ENCODE measurements at regions not wholly inside any gene's neighbourhood (a gene's known extent, or its start where the extent isn't known, plus 50 kb on each side); places are given as distances from the start of the nearest gene placed in this dataset.

DNA sequence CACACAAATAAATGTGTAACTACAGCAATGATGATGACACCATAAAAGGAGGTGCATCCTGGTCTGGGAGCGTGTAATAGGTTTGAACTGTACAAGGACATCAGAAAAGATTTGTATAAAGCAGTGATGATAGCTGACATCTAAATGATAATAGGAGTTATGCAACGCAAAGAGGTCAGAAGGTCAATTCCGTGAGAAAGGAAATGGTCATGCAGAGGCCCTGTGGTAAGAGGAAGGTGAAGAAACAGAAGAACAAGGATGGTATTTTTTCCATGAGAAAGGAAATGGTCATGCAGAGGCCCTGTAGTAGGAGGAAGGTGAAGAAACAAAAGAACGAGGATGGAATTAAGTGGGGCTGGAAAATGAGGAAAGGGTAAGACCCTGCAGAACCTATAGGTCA lies 106.7 kb upstream of the TMPO start:
- Histone ChIP-seq H3K27me3 (ENCODE audit: control insufficient read depth in 2 of 2, insufficient read depth in 2 of 2, low read length in 2 of 2) (no peaks in the 10 kb centered on the region), H3K9me1 (ENCODE audit: control insufficient read depth, insufficient read depth, low read length) (no peaks in the 10 kb centered on the region), H2AFZ (ENCODE audit: low read depth, low read length) (no peak overlapping the region), H3K36me3 (ENCODE audit: control insufficient read depth, insufficient read depth, low read length) (no peaks in the 10 kb centered on the region), H3K27ac (ENCODE audit: extremely low read depth, low read depth, low read length) (no peak overlapping the region), H3K4me1 (replicated peaks in 1 of 2; ENCODE audit: control insufficient read depth in 2 of 2, insufficient read depth in 2 of 2, low read length in 2 of 2) (no peaks in the 10 kb centered on the region), H3K4me3 (no peak overlapping the region), H3K9ac (ENCODE audit: insufficient read depth in 1 of 2, low read depth in 2 of 2, low read length in 2 of 2) (no peak overlapping the region), H3K79me2 (ENCODE audit: control insufficient read depth, insufficient read depth, low read length) (no peaks in the 10 kb centered on the region), H3K9me3 (replicated peaks; ENCODE audit: control insufficient read depth, insufficient read depth, low read depth, low read length) (no peaks in the 10 kb centered on the region; the same call in 1 of the 2 replicates), H3K4me2 (ENCODE audit: insufficient read depth, low read length) (no peak overlapping the region), H4K20me1 (replicated peaks; ENCODE audit: control insufficient read depth, insufficient read depth, low read length) (no peaks in the 10 kb centered on the region)
- WGBS (ENCODE audit: insufficient coverage, low coverage, missing lambda C conversion rate), result 10% methylated on average over 4 of the region's 4 CpGs
- intact Hi-C loops (cut with micrococcal nuclease) (no loop called here), in situ Hi-C loops (cut with MboI) (loop anchor here (25.0 kb wide), 1 partner anchor 579 kb away; no protein-coding TSS in a partner anchor)
- ChIA-PET CTCF (ENCODE audit: low intra/inter-chr PET ratio) (no interaction called here), POLR2A (no interaction called here)
- BruUV-seq (replicated peaks), result no TSS peak
- FAIRE-seq (no peak), ATAC-seq (no peak), DNase-seq (ENCODE audit: extremely low read depth in 1 of 4, low spot score in 3 of 4) (no peak)
- TF ChIP-seq GABPB1 (CRISPR knock-in tag; IDR thresholded peaks at IDR 0.05) (no peak), YY1 (IDR thresholded peaks at IDR 0.05; ENCODE audit: borderline replicate concordance in 1 of 3, control insufficient read depth in 1 of 3, extremely low read depth in 1 of 3, insufficient read depth in 3 of 3, insufficient read length in 1 of 3, insufficient replicate concordance in 2 of 3, low read depth in 1 of 3, low read length in 2 of 3) (no peak), NR2F6 (CRISPR knock-in tag; IDR thresholded peaks at IDR 0.05) (no peak), CEBPB (tag; IDR thresholded peaks at IDR 0.05) (peak; percentile 40; the same call in 1 of the 2 replicates), TRIM24 (IDR thresholded peaks at IDR 0.05) (no peak), BRF1 (IDR thresholded peaks at IDR 0.05; ENCODE audit: borderline replicate concordance, extremely low read depth, insufficient read length) (no peak), NCOA2 (IDR thresholded peaks at IDR 0.05; ENCODE audit: partially characterized antibody in 2 of 2) (no peak), LCOR (CRISPR knock-in tag; IDR thresholded peaks at IDR 0.05) (no peak), EZH2 (IDR thresholded peaks at IDR 0.05; ENCODE audit: borderline replicate concordance, low read depth, low read length) (no peak), PML (IDR thresholded peaks at IDR 0.05; ENCODE audit: low read length) (no peak), FOS (IDR thresholded peaks at IDR 0.05; ENCODE audit: extremely low read depth, insufficient read length) (no peak), ZC3H4 (CRISPR knock-in tag; IDR thresholded peaks at IDR 0.05; ENCODE audit: borderline replicate concordance) (no peak), POLR2B (IDR thresholded peaks at IDR 0.05; ENCODE audit: low read depth, partially characterized antibody) (no peak), KDM4B (IDR thresholded peaks at IDR 0.05; ENCODE audit: borderline replicate concordance in 2 of 2, low read depth in 1 of 2) (no peak), RCOR1 (IDR thresholded peaks at IDR 0.05; ENCODE audit: borderline replicate concordance in 1 of 2, low read depth in 2 of 2, low read length in 2 of 2) (no peak), ZNF316 (IDR thresholded peaks at IDR 0.05) (0 out of 2 replicates have a peak, but pooled peaks have one; percentile 4)
- TF ChIP-seq, protein P1, sequence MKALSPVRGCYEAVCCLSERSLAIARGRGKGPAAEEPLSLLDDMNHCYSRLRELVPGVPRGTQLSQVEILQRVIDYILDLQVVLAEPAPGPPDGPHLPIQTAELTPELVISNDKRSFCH (CRISPR knock-in tag; IDR thresholded peaks at IDR 0.05), result no peak
- TF ChIP-seq, protein P1 (tag; IDR thresholded peaks at IDR 0.05), result no peak
- TF ChIP-seq, protein P2, sequence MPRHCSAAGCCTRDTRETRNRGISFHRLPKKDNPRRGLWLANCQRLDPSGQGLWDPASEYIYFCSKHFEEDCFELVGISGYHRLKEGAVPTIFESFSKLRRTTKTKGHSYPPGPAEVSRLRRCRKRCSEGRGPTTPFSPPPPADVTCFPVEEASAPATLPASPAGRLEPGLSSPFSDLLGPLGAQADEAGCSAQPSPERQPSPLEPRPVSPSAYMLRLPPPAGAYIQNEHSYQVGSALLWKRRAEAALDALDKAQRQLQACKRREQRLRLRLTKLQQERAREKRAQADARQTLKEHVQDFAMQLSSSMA (CRISPR knock-in tag; IDR thresholded peaks at IDR 0.05), result no peak

Data from K562 (cell line).